ENCODE measurements at regions not wholly inside any gene's neighbourhood (a gene's known extent, or its start where the extent isn't known, plus 50 kb on each side); places are given as distances from the start of the nearest gene placed in this dataset.

DNA sequence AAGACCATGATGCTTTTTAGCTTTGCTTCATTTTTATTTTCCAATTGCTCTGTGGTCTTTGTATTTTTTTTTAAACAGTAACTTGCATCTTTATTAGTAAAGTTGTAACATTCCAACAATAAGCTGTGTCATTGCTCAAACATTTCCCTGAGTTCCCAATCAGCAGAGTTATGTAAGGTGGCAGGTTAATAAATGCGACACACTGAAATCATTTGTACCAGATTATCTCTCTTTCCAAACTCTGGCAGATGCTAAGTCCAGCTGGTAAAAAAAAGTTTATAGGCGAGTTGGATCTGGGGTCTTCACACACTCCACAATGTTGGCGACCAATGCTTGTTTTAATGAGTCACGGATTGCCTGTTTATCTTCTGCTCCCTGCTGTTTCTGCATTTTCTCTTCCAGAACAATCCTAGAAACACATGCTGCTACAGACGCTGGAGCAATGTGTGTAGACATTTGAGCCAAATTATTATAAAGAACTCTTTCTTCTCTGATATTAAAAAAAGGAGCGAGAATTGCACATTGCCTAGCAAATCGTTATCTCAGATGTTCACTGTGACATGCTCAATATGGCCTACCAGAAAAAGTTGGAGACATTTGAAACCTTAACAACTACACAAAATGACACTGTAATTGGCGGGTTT lies 113.6 kb upstream of the IFNGR1 start:
- H3K27me3 Mint-ChIP-seq = peaks cover 5% of the 10 kb centered on the region
- no peak for ATAC-seq (ENCODE audit: low read depth)
- no peaks in the 10 kb centered on the region for H3K9me3 Mint-ChIP-seq
- no peak for DNase-seq (ENCODE audit: low spot score in 2 of 2)
- no peaks in the 10 kb centered on the region for H3K4me1 Mint-ChIP-seq
- H3K4me3 Mint-ChIP-seq = no peak overlapping the region
- no peaks in the 10 kb centered on the region for H3K36me3 Mint-ChIP-seq
- no peak overlapping the region for H3K27ac Mint-ChIP-seq

DNA sequence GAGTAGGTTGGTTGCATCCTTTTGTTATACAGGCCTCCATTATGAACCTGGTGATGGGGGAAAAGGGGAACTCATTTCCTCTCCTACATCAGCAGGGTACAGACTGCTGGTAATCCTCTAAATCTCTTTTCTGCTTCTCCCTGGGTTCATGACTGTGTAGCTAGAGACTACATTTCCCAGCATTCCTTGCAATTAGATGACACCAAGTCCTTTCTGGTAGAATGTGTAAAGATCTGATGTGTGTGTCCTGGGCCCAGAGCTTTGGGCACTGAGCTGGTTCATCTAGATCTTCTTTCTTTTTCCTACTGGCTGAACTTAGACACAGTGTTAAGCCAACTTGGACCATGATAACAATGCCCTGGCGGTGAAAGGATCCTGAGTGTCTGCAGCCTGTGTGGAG lies 104.7 kb upstream of the IFNGR1 start:
- Mint-ChIP-seq H3K27ac (no peak overlapping the region), H3K36me3 (no peaks in the 10 kb centered on the region), H3K27me3 (no peaks in the 10 kb centered on the region), H3K4me3 (no peak overlapping the region), H3K9me3 (no peaks in the 10 kb centered on the region), H3K4me1 (no peaks in the 10 kb centered on the region)
- DNase-seq (ENCODE audit: low spot score in 2 of 2) (no peak), ATAC-seq (ENCODE audit: low read depth) (no peak)

GRCh38 chr6:137320271-137320670 lies 101.1 kb upstream of the IFNGR1 start:
- no peak overlapping the region for H3K27ac Mint-ChIP-seq
- H3K4me1 Mint-ChIP-seq = no peaks in the 10 kb centered on the region
- H3K27me3 Mint-ChIP-seq = no peaks in the 10 kb centered on the region
- H3K9me3 Mint-ChIP-seq = no peaks in the 10 kb centered on the region
- H3K36me3 Mint-ChIP-seq = no peaks in the 10 kb centered on the region
- DNase-seq (ENCODE audit: low spot score in 2 of 2) = no peak
- no peak for ATAC-seq (ENCODE audit: low read depth)
- no peak overlapping the region for H3K4me3 Mint-ChIP-seq

- Mint-ChIP-seq H3K4me1 (peaks cover 3% of the 10 kb centered on the region), H3K9me3 (no peaks in the 10 kb centered on the region), H3K27me3 (no peaks in the 10 kb centered on the region), H3K36me3 (no peaks in the 10 kb centered on the region), H3K27ac (no peak overlapping the region), H3K4me3 (no peak overlapping the region)
- DNase-seq (ENCODE audit: low spot score in 2 of 2) (no peak), ATAC-seq (ENCODE audit: low read depth) (no peak)
These were observed 97.4 kb upstream of the IFNGR1 start for GRCh38 chr6:137316626-137317025.

DNA sequence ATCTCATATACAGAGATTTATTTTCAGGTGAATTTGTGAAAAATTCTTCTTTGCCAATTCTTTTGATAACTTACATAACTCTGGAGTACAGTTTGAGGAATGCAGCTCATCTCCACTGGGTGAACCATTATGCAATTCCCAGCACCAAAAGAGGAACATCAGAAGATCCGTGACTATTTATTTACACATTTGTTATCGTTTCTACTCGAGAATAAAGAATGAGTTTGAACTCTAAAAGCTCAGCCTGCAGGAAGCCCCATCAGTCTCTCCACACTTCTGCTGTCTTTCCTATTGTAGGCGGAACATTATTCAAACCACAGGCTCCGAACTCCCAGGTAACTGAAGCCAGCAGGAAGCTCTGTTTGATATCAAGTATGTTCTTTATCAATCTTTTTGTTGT lies 95.9 kb upstream of the IFNGR1 start:
- H3K27ac Mint-ChIP-seq = no peak overlapping the region
- no peaks in the 10 kb centered on the region for H3K27me3 Mint-ChIP-seq
- no peak for DNase-seq (ENCODE audit: low spot score in 2 of 2)
- H3K4me1 Mint-ChIP-seq = peaks cover 3% of the 10 kb centered on the region
- no peaks in the 10 kb centered on the region for H3K36me3 Mint-ChIP-seq
- no peak for ATAC-seq (ENCODE audit: low read depth)
- no peaks in the 10 kb centered on the region for H3K9me3 Mint-ChIP-seq
- no peak overlapping the region for H3K4me3 Mint-ChIP-seq

DNA sequence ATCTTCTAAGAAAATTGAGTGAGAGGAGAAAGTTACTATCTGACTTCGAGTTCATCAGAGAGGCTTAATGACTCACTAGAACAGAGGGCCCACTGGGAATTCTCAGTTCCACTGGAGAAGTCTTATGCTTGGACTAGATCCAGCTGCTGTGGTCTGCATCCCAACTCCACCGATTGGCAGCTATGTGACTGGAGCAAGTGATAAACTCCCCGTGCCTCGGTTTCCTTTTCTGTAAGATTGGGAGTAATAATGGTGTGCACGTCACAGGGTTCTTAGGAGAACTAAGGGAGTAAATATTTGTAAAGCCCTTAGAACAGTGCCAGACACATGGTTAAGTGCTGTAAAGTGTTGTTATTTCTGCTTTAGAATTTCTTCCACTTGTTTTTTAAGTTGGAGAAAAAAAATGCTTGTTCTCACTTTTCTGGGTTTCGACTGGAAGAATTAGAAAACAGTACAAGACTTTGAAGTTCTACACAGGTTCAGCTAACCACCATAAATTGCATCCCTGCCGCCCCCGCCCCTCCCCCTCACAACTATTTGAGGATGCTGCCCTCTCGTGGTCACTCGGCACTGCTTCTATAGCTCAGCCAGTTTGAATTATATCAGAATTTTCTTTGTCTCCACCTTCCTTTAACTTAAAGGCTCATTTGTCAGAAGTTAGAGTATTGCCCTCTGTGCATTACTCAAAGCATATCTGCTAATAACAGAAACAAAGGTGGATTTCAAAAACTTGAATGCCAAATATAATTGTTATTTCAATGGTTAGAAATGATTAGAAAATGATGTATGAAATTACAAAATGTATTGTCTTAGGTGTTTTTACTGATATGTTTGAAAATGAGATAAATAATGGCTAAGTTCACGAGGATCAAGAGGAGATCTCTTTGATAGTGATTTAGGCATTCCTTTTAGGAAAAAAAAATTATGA lies 95.0 kb upstream of the IFNGR1 start:
- no peak overlapping the region for H3K27ac Mint-ChIP-seq
- H3K27me3 Mint-ChIP-seq = no peaks in the 10 kb centered on the region
- H3K36me3 Mint-ChIP-seq = no peaks in the 10 kb centered on the region
- no peaks in the 10 kb centered on the region for H3K9me3 Mint-ChIP-seq
- peak; percentile 91 for ATAC-seq (ENCODE audit: low read depth)
- H3K4me1 Mint-ChIP-seq = peaks cover 10% of the 10 kb centered on the region
- H3K4me3 Mint-ChIP-seq = no peak overlapping the region
- peak; percentile 52 to 58 for DNase-seq (ENCODE audit: low spot score in 2 of 2)

- Mint-ChIP-seq H3K27ac (no peak overlapping the region), H3K27me3 (no peaks in the 10 kb centered on the region), H3K36me3 (no peaks in the 10 kb centered on the region), H3K9me3 (no peaks in the 10 kb centered on the region), H3K4me3 (no peak overlapping the region), H3K4me1 (peaks cover 17% of the 10 kb centered on the region)
- no peak for DNase-seq (ENCODE audit: low spot score in 2 of 2)
- no peak for ATAC-seq (ENCODE audit: low read depth)
These were observed 94.0 kb upstream of the IFNGR1 start for GRCh38 chr6:137313211-137313610.

DNA sequence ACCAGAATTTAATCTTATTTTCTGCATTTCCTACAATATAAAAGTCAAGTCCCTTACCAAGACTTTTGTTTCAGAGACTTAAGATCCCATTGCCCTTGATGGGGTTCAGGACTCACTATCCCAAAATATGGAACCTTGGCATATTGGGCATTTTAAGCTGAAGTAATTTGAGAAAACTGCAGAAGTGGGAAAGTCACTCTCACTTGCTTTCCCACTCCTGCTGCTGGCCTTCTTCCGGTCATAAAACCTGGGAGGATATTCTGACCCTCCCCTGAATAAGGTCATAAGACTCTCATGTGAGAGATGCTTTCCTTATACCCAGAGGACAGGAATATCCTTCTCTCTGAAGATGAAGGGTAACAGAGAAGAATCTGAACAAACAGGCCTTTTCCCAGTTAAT lies 92.8 kb upstream of the IFNGR1 start:
- ATAC-seq (ENCODE audit: low read depth) = no peak
- no peak for DNase-seq (ENCODE audit: low spot score in 2 of 2)
- no peak overlapping the region for H3K27ac Mint-ChIP-seq

DNA sequence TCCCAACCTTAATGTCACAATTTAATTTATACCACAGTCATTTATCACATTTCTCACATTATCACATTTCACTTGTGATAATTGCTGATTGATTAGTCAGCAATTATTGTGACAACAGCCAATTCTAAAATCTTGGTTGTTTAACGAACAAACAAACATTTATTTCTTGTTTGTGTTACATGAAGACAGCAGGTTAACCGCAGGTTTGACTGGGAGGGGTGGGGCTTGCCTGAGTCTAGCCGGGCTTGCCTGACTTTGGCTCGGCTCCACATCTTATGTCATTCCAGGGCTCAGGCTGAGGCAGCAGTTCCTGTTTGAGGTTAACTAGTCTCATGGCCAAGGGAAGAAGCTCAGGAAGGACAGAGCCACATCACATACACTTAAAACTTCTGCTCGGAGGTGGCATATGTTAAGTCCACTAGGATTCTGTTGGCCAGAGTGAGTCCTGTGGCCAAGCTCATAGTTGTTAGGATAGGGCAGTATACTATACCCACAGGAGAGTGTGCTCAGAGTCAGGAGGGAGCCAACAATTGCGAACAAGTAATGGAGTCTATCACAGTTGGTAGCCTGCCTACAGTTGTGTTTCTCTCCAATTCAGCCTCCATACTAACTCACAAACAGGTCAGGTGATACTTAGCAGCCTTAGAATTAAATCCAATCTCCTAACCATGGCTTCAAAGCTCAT lies 90.0 kb upstream of the IFNGR1 start:
- no peaks in the 10 kb centered on the region for H3K36me3 Mint-ChIP-seq
- ATAC-seq (ENCODE audit: low read depth) (no peak), DNase-seq (ENCODE audit: low spot score in 2 of 2) (no peak)
- H3K27me3 Mint-ChIP-seq = no peaks in the 10 kb centered on the region
- H3K9me3 Mint-ChIP-seq = peaks cover 1% of the 10 kb centered on the region
- H3K4me3 Mint-ChIP-seq = no peak overlapping the region
- no peak overlapping the region for H3K27ac Mint-ChIP-seq
- H3K4me1 Mint-ChIP-seq = peaks cover 28% of the 10 kb centered on the region

More for the DNA sequence above, 92.8 kb upstream of the IFNGR1 start:
- Mint-ChIP-seq H3K36me3 (no peaks in the 10 kb centered on the region), H3K4me3 (no peak overlapping the region), H3K27me3 (no peaks in the 10 kb centered on the region), H3K9me3 (no peaks in the 10 kb centered on the region), H3K4me1 (peaks cover 24% of the 10 kb centered on the region)

GRCh38 chr6:137307163-137307854 lies 88.1 kb upstream of the IFNGR1 start:
- peak; percentile 98 for ATAC-seq (ENCODE audit: low read depth)
- H3K4me1 Mint-ChIP-seq = peaks cover 25% of the 10 kb centered on the region
- no peaks in the 10 kb centered on the region for H3K27me3 Mint-ChIP-seq
- H3K36me3 Mint-ChIP-seq = peaks cover 1% of the 10 kb centered on the region
- H3K4me3 Mint-ChIP-seq = peak overlapping the region; percentile 53
- DNase-seq (ENCODE audit: low spot score in 2 of 2) = peak in 1 of 2 donors; percentile 41
- peaks cover 4% of the 10 kb centered on the region for H3K9me3 Mint-ChIP-seq
- peak overlapping the region; percentile 39 for H3K27ac Mint-ChIP-seq

DNA sequence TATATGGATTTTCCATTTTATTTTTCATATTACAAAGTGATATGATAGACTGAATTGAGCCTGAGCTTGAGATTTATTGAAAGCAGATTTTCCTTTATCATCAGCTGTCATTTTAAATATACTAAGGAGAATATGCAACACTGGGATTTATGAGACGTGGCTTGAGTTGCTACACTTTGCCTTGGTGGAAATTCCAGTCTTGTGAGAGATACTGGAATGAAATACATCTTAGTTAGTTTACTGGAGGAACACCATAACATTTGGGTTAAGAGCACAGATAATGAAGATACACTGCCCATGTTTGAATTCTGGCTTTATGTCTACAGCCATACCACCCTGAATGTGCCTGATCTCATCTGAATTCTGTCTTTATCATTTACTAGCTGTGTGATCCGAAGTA lies 86.5 kb upstream of the IFNGR1 start:
- ATAC-seq (ENCODE audit: low read depth) (no peak), DNase-seq (ENCODE audit: low spot score in 2 of 2) (no peak)
- Mint-ChIP-seq H3K36me3 (peaks cover 1% of the 10 kb centered on the region), H3K4me1 (peaks cover 25% of the 10 kb centered on the region), H3K9me3 (peaks cover 4% of the 10 kb centered on the region), H3K27ac (no peak overlapping the region), H3K27me3 (no peaks in the 10 kb centered on the region), H3K4me3 (no peak overlapping the region)

DNA sequence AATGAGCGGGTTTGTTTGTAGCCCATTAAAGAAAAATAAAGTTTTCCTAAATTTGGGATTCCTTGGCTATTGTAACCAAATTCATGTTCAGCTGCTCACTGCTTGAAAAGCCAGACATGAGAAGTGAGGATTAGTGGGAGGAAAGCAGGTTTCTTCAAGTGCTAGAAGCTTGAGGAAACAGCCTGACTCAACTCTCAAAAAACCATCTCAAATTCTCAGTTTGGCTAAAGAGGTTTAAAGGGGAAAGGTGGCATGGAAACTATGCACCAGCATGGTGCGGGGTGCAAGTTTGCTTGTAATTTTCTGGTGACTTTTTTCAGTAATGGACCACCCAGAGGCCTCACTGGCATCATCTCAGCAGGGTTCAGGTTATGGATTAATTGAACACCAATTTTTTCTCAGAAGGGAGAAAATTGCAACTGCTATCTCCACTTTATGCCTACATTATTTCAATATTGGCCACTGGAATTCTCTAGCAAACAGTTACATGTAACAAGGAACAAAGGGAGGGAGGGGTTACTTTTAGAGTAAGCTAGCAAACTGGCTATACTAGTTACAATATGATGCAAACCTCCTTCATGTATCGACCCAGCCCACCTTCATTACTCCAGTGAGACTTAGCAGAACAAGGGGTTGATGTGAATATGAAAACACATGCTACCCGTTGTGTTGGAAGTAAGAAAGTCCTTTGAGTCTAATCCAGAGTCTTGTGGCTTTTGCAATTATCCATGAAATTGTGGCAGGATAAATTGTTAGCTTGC lies 85.0 kb upstream of the IFNGR1 start:
- H3K27me3 Mint-ChIP-seq = no peaks in the 10 kb centered on the region
- ATAC-seq (ENCODE audit: low read depth) = no peak
- DNase-seq (ENCODE audit: low spot score in 2 of 2) = no peak
- H3K27ac Mint-ChIP-seq = no peak overlapping the region
- peaks cover 1% of the 10 kb centered on the region for H3K36me3 Mint-ChIP-seq
- H3K4me1 Mint-ChIP-seq = peaks cover 18% of the 10 kb centered on the region
- H3K9me3 Mint-ChIP-seq = peaks cover 4% of the 10 kb centered on the region
- no peak overlapping the region for H3K4me3 Mint-ChIP-seq

- no peaks in the 10 kb centered on the region for H3K27me3 Mint-ChIP-seq
- peaks cover 4% of the 10 kb centered on the region for H3K9me3 Mint-ChIP-seq
- no peak for ATAC-seq (ENCODE audit: low read depth)
- peaks cover 13% of the 10 kb centered on the region for H3K4me1 Mint-ChIP-seq
- peaks cover 1% of the 10 kb centered on the region for H3K36me3 Mint-ChIP-seq
- DNase-seq (ENCODE audit: low spot score in 2 of 2) = no peak
- no peak overlapping the region for H3K27ac Mint-ChIP-seq
- H3K4me3 Mint-ChIP-seq = no peak overlapping the region
These were observed 84.3 kb upstream of the IFNGR1 start for GRCh38 chr6:137303441-137303840.

All from memory B cell (primary cell).